IMR-90 (cell line): ENCODE measurements at regions not wholly inside any gene's neighbourhood (a gene's known extent, or its start where the extent isn't known, plus 50 kb on each side); places are given as distances from the start of the nearest gene placed in this dataset.

Experiments used
- ATAC-seq: fragments of 200-7000 bp; cut with Tn5 transposase; 2 replicates; pipeline ENCODE4 v1.9.1; 2020; ENCODE audit warnings: low read depth, mild to moderate bottlenecking, moderate library complexity
- BruUV-seq: library from RNA; stranded (reverse); fragments of 400-500 nt; replicated peaks from 2 replicates; lab custom pipeline; 2021; lab: Mats Ljungman, UMichigan
- CTCF ChIA-PET: fragments of 300-600 bp; formaldehyde crosslinking; extraction: SDS; loops from one replicate; lab custom pipeline; 2021; ENCODE audit warnings: antibody characterized with exemption; lab: Yijun Ruan, JAX
- POLR2A ChIA-PET: fragments of 300-600 bp; sonication (Branson Sonifier 250); formaldehyde crosslinking; loops from one replicate; lab custom pipeline; 2022; ENCODE audit warnings: antibody characterized with exemption; ENCODE audit not compliant: unreplicated experiment; lab: Charles Lee
- DNase-seq: peaks from one replicate; pipeline ENCODE4 v3.0.0; 2013
- H2AFZ ChIP-seq: replicated peaks from 2 replicates; pipeline ENCODE3; 2013; ENCODE audit warnings: low read length, mild to moderate bottlenecking; ENCODE audit not compliant: poor library complexity
- H2AK5ac ChIP-seq: 2 replicates; pipeline ENCODE4 v1.6.1; 2013; ENCODE audit warnings: low read depth, low read length, inconsistent platforms
- H2AK9ac ChIP-seq: replicated peaks from 2 replicates; pipeline ENCODE3; 2013; ENCODE audit warnings: mild to moderate bottlenecking, low read depth, low read length, moderate library complexity; ENCODE audit not compliant: poor library complexity
- H2BK120ac ChIP-seq: 2 replicates; pipeline ENCODE4 v1.6.1; 2013; ENCODE audit warnings: low read depth, low read length, inconsistent platforms
- H2BK15ac ChIP-seq: 3 replicates; pipeline ENCODE4 v1.6.1; 2013; ENCODE audit warnings: low read depth, low read length, inconsistent platforms
- H2BK20ac ChIP-seq: 2 replicates; pipeline ENCODE4 v1.6.1; 2013; ENCODE audit warnings: low read depth, mild to moderate bottlenecking, inconsistent platforms, low read length, moderate library complexity
- H2BK5ac ChIP-seq: 2 replicates; pipeline ENCODE4 v1.6.1; 2013; ENCODE audit warnings: mild to moderate bottlenecking, low read depth, low read length, inconsistent platforms; ENCODE audit not compliant: poor library complexity, severe bottlenecking
- H3K14ac ChIP-seq: replicated peaks from 2 replicates; pipeline ENCODE4 v1.6.1; 2013; ENCODE audit warnings: low read depth, low read length, inconsistent platforms
- H3K18ac ChIP-seq: 2 replicates; pipeline ENCODE4 v1.6.1; 2013; ENCODE audit warnings: low read depth, low read length, control low read depth
- H3K23ac ChIP-seq: 2 replicates; pipeline ENCODE4 v1.6.1; 2013; ENCODE audit warnings: low read depth, low read length, inconsistent platforms
- H3K27ac ChIP-seq: 2 replicates; pipeline ENCODE4 v1.5.1; 2013; ENCODE audit warnings: mild to moderate bottlenecking, control low read depth, low read length; ENCODE audit not compliant: insufficient read depth
- H3K27me3 ChIP-seq: 2 replicates; pipeline ENCODE4 v1.6.1; 2013; ENCODE audit warnings: low read length; ENCODE audit not compliant: control insufficient read depth, insufficient read depth
- H3K36me3 ChIP-seq: 2 replicates; pipeline ENCODE4 v1.6.1; 2013; ENCODE audit warnings: low read length, mixed read lengths; ENCODE audit not compliant: control insufficient read depth, insufficient read depth
- H3K4ac ChIP-seq: 2 replicates; pipeline ENCODE4 v1.6.1; 2013; ENCODE audit warnings: low read depth, low read length, inconsistent platforms
- H3K4me1 ChIP-seq: 2 replicates; pipeline ENCODE4 v1.6.1; 2013; ENCODE audit warnings: low read length, mixed read lengths; ENCODE audit not compliant: control insufficient read depth, insufficient read depth
- H3K4me2 ChIP-seq: 2 replicates; pipeline ENCODE4 v1.6.1; 2013; ENCODE audit warnings: low read depth, mild to moderate bottlenecking, control low read depth, low read length, moderate library complexity
- H3K4me3 ChIP-seq: 2 replicates; pipeline ENCODE4 v1.5.1; 2013; ENCODE audit warnings: low read depth, mild to moderate bottlenecking, control low read depth, low read length, moderate library complexity; ENCODE audit not compliant: insufficient read depth
- H3K56ac ChIP-seq: 2 replicates; pipeline ENCODE4 v1.6.1; 2013; ENCODE audit warnings: low read length, inconsistent platforms; ENCODE audit not compliant: insufficient read depth; ENCODE audit errors: extremely low read depth
- H3K79me1 ChIP-seq, 2 experiments: 2 replicates each; pipeline ENCODE4 v1.6.1; 2013; ENCODE audit warnings: low read length in 2 of 2, inconsistent platforms in 1 of 2, low read depth in 1 of 2
- H3K9ac ChIP-seq: 2 replicates; pipeline ENCODE4 v1.6.1; 2013; ENCODE audit warnings: low read depth, low read length, control low read depth
- H3K9me1 ChIP-seq: 2 replicates; pipeline ENCODE4 v1.6.1; 2013; ENCODE audit warnings: low read length, inconsistent platforms; ENCODE audit not compliant: insufficient read depth
- H3K9me3 ChIP-seq: 2 replicates; pipeline ENCODE4 v1.6.1; 2013; ENCODE audit warnings: low read length; ENCODE audit not compliant: control insufficient read depth, insufficient read depth
- H4K20me1 ChIP-seq: 2 replicates; pipeline ENCODE4 v1.6.1; 2013; ENCODE audit warnings: low read length, inconsistent platforms; ENCODE audit not compliant: insufficient read depth
- H4K5ac ChIP-seq: 2 replicates; pipeline ENCODE4 v1.6.1; 2013; ENCODE audit warnings: mild to moderate bottlenecking, low read depth, low read length, control low read depth
- H4K8ac ChIP-seq, 2 experiments: 2 replicates each; pipeline ENCODE4 v1.6.1; 2013; ENCODE audit warnings: low read depth in 2 of 2, low read length in 2 of 2, control low read depth in 1 of 2, inconsistent platforms in 1 of 2
- H4K91ac ChIP-seq: 2 replicates; pipeline ENCODE4 v1.6.1; 2013; ENCODE audit warnings: low read depth, low read length, inconsistent platforms; ENCODE audit not compliant: insufficient read depth
- CEBPB ChIP-seq: IDR thresholded peaks from 2 replicates; pipeline ENCODE4 v1.6.1; 2012; ENCODE audit warnings: low read depth, low read length, improper control_type of control experiment
- CHD1 ChIP-seq: IDR thresholded peaks from 2 replicates; pipeline ENCODE4 v1.6.1; 2012; ENCODE audit warnings: low read depth, low read length, improper control_type of control experiment
- MAZ ChIP-seq: IDR thresholded peaks from 2 replicates; pipeline ENCODE4 v1.6.1; 2012; ENCODE audit warnings: low read depth, mild to moderate bottlenecking, low read length, improper control_type of control experiment, moderate library complexity, borderline replicate concordance
- MXI1 ChIP-seq: IDR thresholded peaks from 2 replicates; pipeline ENCODE4 v1.6.1; 2012; ENCODE audit warnings: low read depth, mild to moderate bottlenecking, low read length, moderate library complexity, borderline replicate concordance
- NFE2L2 ChIP-seq: fragments of 150-350 bp; IDR thresholded peaks from 2 replicates; pipeline ENCODE4 v1.6.1; 2016; ENCODE audit warnings: low read depth, mild to moderate bottlenecking, low read length
- RAD21 ChIP-seq: IDR thresholded peaks from 2 replicates; pipeline ENCODE4 v1.6.1; 2012; ENCODE audit warnings: low read length, improper control_type of control experiment
- RCOR1 ChIP-seq: IDR thresholded peaks from 2 replicates; pipeline ENCODE4 v1.6.1; 2012; ENCODE audit warnings: mild to moderate bottlenecking, low read length, improper control_type of control experiment; ENCODE audit not compliant: insufficient replicate concordance
- RFX5 ChIP-seq: IDR thresholded peaks from 2 replicates; pipeline ENCODE4 v1.8.0; 2012; ENCODE audit warnings: low read depth, mild to moderate bottlenecking, low read length, moderate library complexity
- SMC3 ChIP-seq: fragments of 150-350 bp; IDR thresholded peaks from 2 replicates; pipeline ENCODE4 v1.6.1; 2016; ENCODE audit warnings: low read depth, mild to moderate bottlenecking, antibody characterized with exemption, low read length, moderate library complexity
- WGBS, 2 experiments: methylation state at CpG; one replicate each; pipeline versions ENCODE4 v1.1.5 to v1.1.7; 2013; ENCODE audit warnings: missing lambda C conversion rate in 2 of 2; ENCODE audit not compliant: insufficient read length in 1 of 2; ENCODE audit errors: extremely low coverage in 2 of 2; 5-methylcytosine and 5-hydroxymethylcytosine counted together
- dilution Hi-C: fragments of 300-500 bp; cut with HindIII; formaldehyde crosslinking; loops from one replicate; pipeline ENCODE4 v1.14.3; 2018; ENCODE audit warnings: low sequenced_read_pairs; ENCODE audit not compliant: unreplicated experiment
- in situ Hi-C: fragments of 300-500 bp; cut with MboI; formaldehyde crosslinking; loops from 3 replicates; pipeline ENCODE4 v1.14.3; 2019; ENCODE audit warnings: low sequenced_read_pairs, inconsistent platforms, mixed read lengths
- intact Hi-C: fragments of 100-400 bp; cut with micrococcal nuclease; formaldehyde crosslinking; loops from 2 replicates; pipeline ENCODE4 v1.10.0; 2022
- TF ChIP-seq, protein P1 (sequence below): fragments of 150-350 bp; IDR thresholded peaks from 2 replicates; pipeline ENCODE4 v1.6.1; 2017; ENCODE audit warnings: mild to moderate bottlenecking, antibody characterized with exemption, low read length, low read depth

DNA sequence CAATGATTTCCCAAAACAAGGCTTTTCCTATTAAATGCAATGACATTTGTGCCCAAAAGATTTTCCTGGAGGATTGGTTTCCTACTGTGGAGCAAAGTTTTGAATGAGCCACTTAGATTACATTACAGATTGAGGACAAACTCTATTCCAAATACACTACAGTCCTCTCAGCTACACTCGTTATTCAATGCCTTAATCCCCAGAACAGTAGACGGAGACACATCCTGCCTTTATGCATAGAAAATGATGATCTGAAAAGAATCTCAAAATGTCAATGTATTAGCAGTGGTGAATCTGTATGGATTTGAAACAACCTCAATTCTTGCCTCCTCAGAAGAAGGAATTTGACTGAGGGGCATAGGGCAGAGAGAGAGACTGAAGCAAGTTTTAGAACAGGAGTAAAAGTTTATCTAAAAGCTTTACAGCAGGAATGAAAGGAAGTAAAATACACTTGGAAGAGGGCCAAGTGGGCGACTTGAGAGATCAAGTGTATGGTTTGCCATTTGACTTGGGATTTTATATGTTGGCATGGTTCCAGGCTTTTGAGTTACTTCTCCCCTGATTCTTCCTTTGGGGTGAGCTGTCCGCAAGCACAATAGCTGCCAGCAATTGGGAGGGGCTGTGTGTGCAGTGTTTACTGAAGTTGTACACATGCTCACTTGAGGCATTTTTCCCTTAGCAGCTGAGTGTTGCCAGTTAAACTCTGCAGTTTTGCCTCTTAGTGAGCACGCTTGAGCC lies 891.9 kb upstream of the MBL2 start:
- no peak overlapping the region for H2AFZ ChIP-seq
- H3K14ac ChIP-seq: no peak overlapping the region
- H2AK9ac ChIP-seq: no peak overlapping the region
- no peak overlapping the region for H3K4ac ChIP-seq
- no peak overlapping the region for H3K23ac ChIP-seq
- CTCF ChIA-PET: no interaction called here
- H3K36me3 ChIP-seq: no peaks in the 10 kb centered on the region
- DNase-seq (no peak), ATAC-seq (no peak)
- TF ChIP-seq RAD21: no peak
- no peak for TF ChIP-seq CHD1
- TF ChIP-seq CEBPB: no peak
- no peak for TF ChIP-seq RCOR1
- no peak for TF ChIP-seq MXI1
- no peak for TF ChIP-seq RFX5
- TF ChIP-seq NFE2L2: no peak
- TF ChIP-seq, protein P1, sequence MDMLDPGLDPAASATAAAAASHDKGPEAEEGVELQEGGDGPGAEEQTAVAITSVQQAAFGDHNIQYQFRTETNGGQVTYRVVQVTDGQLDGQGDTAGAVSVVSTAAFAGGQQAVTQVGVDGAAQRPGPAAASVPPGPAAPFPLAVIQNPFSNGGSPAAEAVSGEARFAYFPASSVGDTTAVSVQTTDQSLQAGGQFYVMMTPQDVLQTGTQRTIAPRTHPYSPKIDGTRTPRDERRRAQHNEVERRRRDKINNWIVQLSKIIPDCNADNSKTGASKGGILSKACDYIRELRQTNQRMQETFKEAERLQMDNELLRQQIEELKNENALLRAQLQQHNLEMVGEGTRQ: no peak
- no peak for TF ChIP-seq MAZ
- no peak for TF ChIP-seq SMC3
- peaks cover 4% of the 10 kb centered on the region; the same call in 1 of the 2 replicates for H3K9me3 ChIP-seq
- POLR2A ChIA-PET: no interaction called here
- H4K5ac ChIP-seq: no peak overlapping the region
- no peaks in the 10 kb centered on the region for H3K9me1 ChIP-seq
- H3K27me3 ChIP-seq: no peaks in the 10 kb centered on the region
- in situ Hi-C loops: no loop called here
- H4K91ac ChIP-seq: no peak overlapping the region
- intact Hi-C loops: no loop called here
- no peaks in the 10 kb centered on the region for H3K4me1 ChIP-seq
- dilution Hi-C loops: no loop called here
- H2BK5ac ChIP-seq: no peak overlapping the region
- H2BK120ac ChIP-seq: no peak overlapping the region
- no peaks in the 10 kb centered on the region for H4K20me1 ChIP-seq
- H3K4me2 ChIP-seq: no peak overlapping the region
- no peak overlapping the region for H3K18ac ChIP-seq
- no peak overlapping the region for H3K56ac ChIP-seq
- no peak overlapping the region for H2BK15ac ChIP-seq
- H3K27ac ChIP-seq: no peak overlapping the region
- H3K79me1 ChIP-seq: no peaks in the 10 kb centered on the region
- H2AK5ac ChIP-seq: no peak overlapping the region
- no peak overlapping the region for H4K8ac ChIP-seq
- WGBS, 2 experiments: no CpG with 5 or more reads among the region's 5 CpGs
- no TSS peak for BruUV-seq
- H2BK20ac ChIP-seq: no peak overlapping the region
- no peak overlapping the region for H3K4me3 ChIP-seq
- no peak overlapping the region for H3K9ac ChIP-seq
